ENCODE measurements at regions not wholly inside any gene's neighbourhood (a gene's known extent, or its start where the extent isn't known, plus 50 kb on each side); places are given as distances from the start of the nearest gene placed in this dataset.

GRCh38 chr5:60260658-60261057 lies 367.1 kb upstream of the PDE4D start:
- no peak for TF ChIP-seq CTCF (IDR thresholded peaks at IDR 0.05)
- DNase-seq, result no peak
- H3K4me1 ChIP-seq, result peaks cover 0 to 53% (median 6%) of the 10 kb centered on the region in 4 donors
- no peaks in the 10 kb centered on the region for H3K36me3 ChIP-seq
- intact Hi-C loops (cut with DNase I; ENCODE audit: low total_unique reads), result no loop called here
- no peak overlapping the region for H3K4me3 ChIP-seq
- no peaks in the 10 kb centered on the region for H3K27me3 ChIP-seq
- H3K27ac ChIP-seq, result no peak overlapping the region
- H3K9me3 ChIP-seq, result no peaks in the 10 kb centered on the region

GRCh38 chr5:60259730-60260129 lies 366.2 kb upstream of the PDE4D start:
- no peaks in the 10 kb centered on the region for H3K27me3 ChIP-seq
- no peaks in the 10 kb centered on the region for H3K9me3 ChIP-seq
- H3K27ac ChIP-seq, result no peak overlapping the region
- H3K4me1 ChIP-seq, result peaks cover 0 to 53% (median 6%) of the 10 kb centered on the region in 4 donors
- DNase-seq, result no peak
- intact Hi-C loops (cut with DNase I; ENCODE audit: low total_unique reads), result no loop called here
- H3K4me3 ChIP-seq, result no peak overlapping the region
- no peak for TF ChIP-seq CTCF (IDR thresholded peaks at IDR 0.05)
- H3K36me3 ChIP-seq, result no peaks in the 10 kb centered on the region

DNA sequence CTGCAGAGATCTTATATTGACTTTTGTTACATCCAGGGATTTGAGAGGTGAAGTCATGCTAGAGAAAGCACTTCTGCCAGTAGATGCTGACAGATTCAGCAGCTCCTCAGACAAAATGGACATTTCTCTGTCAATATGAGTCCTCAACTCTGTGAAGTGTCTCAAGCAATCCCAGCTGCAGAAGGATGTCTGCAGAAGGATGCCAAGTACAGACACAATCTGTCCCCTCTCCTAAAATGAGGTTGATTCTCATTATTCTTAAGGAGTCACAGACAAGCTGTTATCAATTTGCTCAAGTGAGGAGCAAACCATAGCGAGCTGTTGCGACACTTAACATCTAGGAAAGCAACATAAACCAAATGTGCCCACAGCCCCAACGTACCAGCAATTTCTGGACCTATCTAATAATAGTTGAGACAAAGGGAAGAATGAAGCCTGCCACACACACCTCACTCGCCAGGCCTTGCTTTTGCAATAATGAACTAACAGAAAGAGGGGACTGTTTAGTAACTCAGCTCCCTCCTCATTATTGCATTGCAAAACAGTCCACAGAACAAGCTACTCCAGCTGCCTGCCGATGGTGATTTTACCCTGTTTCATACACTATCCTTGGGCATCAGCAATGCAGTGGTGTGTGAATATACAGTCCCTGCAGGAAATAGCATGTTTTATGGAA lies 364.2 kb upstream of the PDE4D start:
- Histone ChIP-seq H3K9me3 (no peaks in the 10 kb centered on the region), H3K27me3 (no peaks in the 10 kb centered on the region), H3K27ac (no peak overlapping the region), H3K36me3 (no peaks in the 10 kb centered on the region), H3K4me3 (no peak overlapping the region), H3K4me1 (peaks cover 0 to 44% (median 7%) of the 10 kb centered on the region in 4 donors)
- intact Hi-C loops (cut with DNase I; ENCODE audit: low total_unique reads), result no loop called here
- DNase-seq, result peak in 1 of 2 donors; percentile 23
- TF ChIP-seq CTCF (IDR thresholded peaks at IDR 0.05), result no peak

GRCh38 chr5:60256546-60256945 lies 363.0 kb upstream of the PDE4D start:
- Histone ChIP-seq H3K36me3 (no peaks in the 10 kb centered on the region), H3K9me3 (no peaks in the 10 kb centered on the region), H3K27ac (no peak overlapping the region), H3K27me3 (no peaks in the 10 kb centered on the region), H3K4me1 (peaks cover 0 to 40% (median 7%) of the 10 kb centered on the region in 4 donors), H3K4me3 (no peak overlapping the region)
- intact Hi-C loops (cut with DNase I; ENCODE audit: low total_unique reads), result no loop called here
- no peak for TF ChIP-seq CTCF (IDR thresholded peaks at IDR 0.05)
- no peak for DNase-seq

DNA sequence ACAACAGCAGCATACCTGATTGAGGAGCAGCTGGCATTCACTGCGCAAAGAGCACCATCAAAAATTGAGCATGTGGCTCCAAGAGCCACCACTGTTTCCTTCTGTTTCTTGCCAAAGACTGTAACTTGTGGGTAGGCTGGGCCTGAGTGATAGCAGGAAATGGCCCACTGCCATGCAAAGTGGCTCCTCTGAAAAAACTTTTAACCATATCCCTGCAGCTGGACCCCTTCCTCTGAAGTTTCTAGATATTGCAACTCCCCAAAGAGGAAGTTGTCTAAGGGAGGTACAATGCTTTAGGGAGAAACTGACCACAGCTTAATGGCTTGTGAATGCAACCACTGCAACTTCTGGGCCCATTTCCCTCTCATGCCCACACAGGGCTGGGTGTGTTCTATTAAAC lies 355.4 kb upstream of the PDE4D start:
- H3K36me3 ChIP-seq, result no peaks in the 10 kb centered on the region
- intact Hi-C loops (cut with DNase I; ENCODE audit: low total_unique reads), result no loop called here
- no peak for DNase-seq
- no peaks in the 10 kb centered on the region for H3K27me3 ChIP-seq
- no peak for TF ChIP-seq CTCF (IDR thresholded peaks at IDR 0.05)
- no peak overlapping the region for H3K4me3 ChIP-seq
- no peak overlapping the region for H3K27ac ChIP-seq
- peaks cover 0 to 5% (median 3%) of the 10 kb centered on the region in 3 donors for H3K9me3 ChIP-seq
- H3K4me1 ChIP-seq, result peaks cover 0 to 14% (median 1%) of the 10 kb centered on the region in 4 donors
